H9 (cell line): ENCODE measurements at regions not wholly inside any gene's neighbourhood (a gene's known extent, or its start where the extent isn't known, plus 50 kb on each side); places are given as distances from the start of the nearest gene placed in this dataset.

Experiments used
- DNase-seq: peaks from one replicate; pipeline ENCODE4 v3.0.0-alpha.2; 2017
- H2AFZ ChIP-seq: one replicate; pipeline ENCODE4 v1.6.1; 2013; ENCODE audit warnings: mild to moderate bottlenecking, low read length, control low read depth, moderate library complexity
- H2AK5ac ChIP-seq: 2 replicates; pipeline ENCODE4 v1.6.1; 2013; ENCODE audit warnings: low read length, control low read depth, mixed read lengths; ENCODE audit not compliant: insufficient read length
- H2BK120ac ChIP-seq: one replicate; pipeline ENCODE4 v1.6.1; 2013; ENCODE audit warnings: low read depth, mild to moderate bottlenecking, low read length, control low read depth, inconsistent platforms; ENCODE audit not compliant: poor library complexity, severe bottlenecking
- H2BK12ac ChIP-seq: 2 replicates; pipeline ENCODE4 v1.6.1; 2013; ENCODE audit warnings: low read length, control low read depth, mixed read lengths, low read depth; ENCODE audit not compliant: insufficient read length
- H2BK15ac ChIP-seq: 2 replicates; pipeline ENCODE4 v1.6.1; 2013; ENCODE audit warnings: low read depth, low read length, control low read depth
- H2BK20ac ChIP-seq: one replicate; pipeline ENCODE4 v1.6.1; 2013; ENCODE audit warnings: low read depth, mild to moderate bottlenecking, low read length, control low read depth, inconsistent platforms; ENCODE audit not compliant: poor library complexity, severe bottlenecking
- H2BK5ac ChIP-seq: 2 replicates; pipeline ENCODE4 v1.6.1; 2013; ENCODE audit warnings: low read length, control low read depth, mixed read lengths; ENCODE audit not compliant: insufficient read length
- H3K14ac ChIP-seq: 2 replicates; pipeline ENCODE4 v1.6.1; 2013; ENCODE audit warnings: low read length, control low read depth; ENCODE audit not compliant: insufficient read depth
- H3K18ac ChIP-seq: 2 replicates; pipeline ENCODE4 v1.6.1; 2013; ENCODE audit warnings: low read depth, mild to moderate bottlenecking, mixed read lengths, low read length, control low read depth; ENCODE audit not compliant: insufficient read length
- H3K23ac ChIP-seq: 2 replicates; pipeline ENCODE4 v1.6.1; 2013; ENCODE audit warnings: low read length, control low read depth, mixed read lengths, low read depth; ENCODE audit not compliant: insufficient read length
- H3K23me2 ChIP-seq: 2 replicates; pipeline ENCODE4 v1.6.1; 2013; ENCODE audit warnings: low read depth, mild to moderate bottlenecking, mixed read lengths, low read length, control low read depth; ENCODE audit not compliant: insufficient read length, poor library complexity, severe bottlenecking
- H3K27ac ChIP-seq: 2 replicates; pipeline ENCODE4 v1.5.1; 2013; ENCODE audit warnings: low read length, control low read depth, mixed read lengths, low read depth; ENCODE audit not compliant: insufficient read length
- H3K27me3 ChIP-seq: 2 replicates; pipeline ENCODE4 v1.6.1; 2013; ENCODE audit warnings: low read length, control low read depth, inconsistent platforms; ENCODE audit not compliant: insufficient read depth
- H3K4ac ChIP-seq: 2 replicates; pipeline ENCODE4 v1.6.1; 2013; ENCODE audit warnings: low read depth, mild to moderate bottlenecking, control low read depth, inconsistent platforms, low read length, moderate library complexity
- H3K4me1 ChIP-seq: 2 replicates; pipeline ENCODE4 v1.6.1; 2013; ENCODE audit warnings: low read length, control low read depth, inconsistent platforms; ENCODE audit not compliant: insufficient read depth
- H3K4me2 ChIP-seq: 2 replicates; pipeline ENCODE4 v1.6.1; 2013; ENCODE audit warnings: low read length, control low read depth, mixed read lengths; ENCODE audit not compliant: insufficient read length, insufficient read depth
- H3K56ac ChIP-seq: 2 replicates; pipeline ENCODE4 v1.6.1; 2013; ENCODE audit warnings: low read depth, mild to moderate bottlenecking, mixed read lengths, low read length, control low read depth; ENCODE audit not compliant: insufficient read length
- H3K79me1 ChIP-seq: 2 replicates; pipeline ENCODE4 v1.6.1; 2013; ENCODE audit warnings: low read depth, mild to moderate bottlenecking, moderate library complexity, low read length, control low read depth, inconsistent platforms; ENCODE audit not compliant: insufficient read depth, poor library complexity, severe bottlenecking
- H3K79me2 ChIP-seq: 2 replicates; pipeline ENCODE4 v1.6.1; 2013; ENCODE audit warnings: low read length, control low read depth, inconsistent platforms; ENCODE audit not compliant: insufficient read depth
- H3K9ac ChIP-seq: 2 replicates; pipeline ENCODE4 v1.6.1; 2013; ENCODE audit warnings: low read length, control low read depth, mixed read lengths; ENCODE audit not compliant: insufficient read length; ENCODE audit errors: extremely low read depth
- H3K9me3 ChIP-seq: one replicate; pipeline ENCODE4 v1.6.1; 2013; ENCODE audit warnings: low read depth, low read length, inconsistent platforms; ENCODE audit not compliant: control insufficient read depth
- H3T11ph ChIP-seq: one replicate; pipeline ENCODE4 v1.6.1; 2013; ENCODE audit warnings: mild to moderate bottlenecking, low read length, control low read depth, inconsistent platforms
- H4K20me1 ChIP-seq: one replicate; pipeline ENCODE4 v1.6.1; 2013; ENCODE audit not compliant: control insufficient read depth, insufficient read length, insufficient read depth
- H4K5ac ChIP-seq: 2 replicates; pipeline ENCODE4 v1.6.1; 2013; ENCODE audit warnings: low read depth, mild to moderate bottlenecking, mixed read lengths, low read length, control low read depth; ENCODE audit not compliant: insufficient read length
- H4K8ac ChIP-seq: replicated peaks from 2 replicates; pipeline ENCODE4 v1.6.1; 2013; ENCODE audit warnings: low read length, control low read depth, mixed read lengths, low read depth; ENCODE audit not compliant: insufficient read length
- H4K91ac ChIP-seq: 2 replicates; pipeline ENCODE4 v1.6.1; 2013; ENCODE audit warnings: low read depth, mild to moderate bottlenecking, moderate library complexity, mixed read lengths, low read length, control low read depth; ENCODE audit not compliant: insufficient read length
- H3K27ac Mint-ChIP-seq, 3 experiments: 2 replicates in 2 of 3; 3 replicates in 1 of 3; pipeline ENCODE4 v1.8.0; 2020 to 2021; ENCODE audit warnings: mixed read lengths in 3 of 3, mild to moderate bottlenecking in 1 of 3, moderate library complexity in 1 of 3
- H3K27me3 Mint-ChIP-seq: 2 replicates; pipeline ENCODE4 v1.8.0; 2021; ENCODE audit warnings: low read depth, mild to moderate bottlenecking, moderate library complexity, mixed read lengths
- H3K36me3 Mint-ChIP-seq, 3 experiments: 2 replicates in 2 of 3; 3 replicates in 1 of 3; pipeline ENCODE4 v1.8.0; 2020 to 2021; ENCODE audit warnings: low read depth in 3 of 3, mixed read lengths in 3 of 3; ENCODE audit not compliant: insufficient read depth in 1 of 3
- H3K4me1 Mint-ChIP-seq, 2 experiments: 2 replicates each; pipeline ENCODE4 v1.8.0; 2020; ENCODE audit warnings: mixed read lengths in 2 of 2
- H3K4me3 Mint-ChIP-seq, 2 experiments: 2 replicates in 1 of 2; 3 replicates in 1 of 2; pipeline ENCODE4 v1.8.0; 2020 to 2021; ENCODE audit warnings: mild to moderate bottlenecking in 2 of 2, mixed read lengths in 2 of 2, moderate library complexity in 1 of 2
- H3K9me3 Mint-ChIP-seq, 2 experiments: 2 replicates in 1 of 2; 3 replicates in 1 of 2; pipeline ENCODE4 v1.8.0; 2020; ENCODE audit warnings: mild to moderate bottlenecking in 2 of 2, mixed read lengths in 2 of 2, moderate library complexity in 1 of 2
- WGBS: extraction: QIAGEN DNeasy Blood & Tissue Kit; methylation state at CpG from one replicate; pipeline ENCODE4 v1.1.7; 2013; ENCODE audit warnings: missing lambda C conversion rate, low lambda C conversion rate, mixed read lengths; ENCODE audit not compliant: insufficient read length; ENCODE audit errors: extremely low coverage; 5-methylcytosine and 5-hydroxymethylcytosine counted together
- TF ChIP-seq, protein P1 (sequence below): fragments of 200-600 bp; sonication (generic); conservative IDR thresholded peaks from 3 replicates; pipeline ENCODE4 v1.8.0; 2021; ENCODE audit warnings: antibody characterized with exemption, mild to moderate bottlenecking

DNA sequence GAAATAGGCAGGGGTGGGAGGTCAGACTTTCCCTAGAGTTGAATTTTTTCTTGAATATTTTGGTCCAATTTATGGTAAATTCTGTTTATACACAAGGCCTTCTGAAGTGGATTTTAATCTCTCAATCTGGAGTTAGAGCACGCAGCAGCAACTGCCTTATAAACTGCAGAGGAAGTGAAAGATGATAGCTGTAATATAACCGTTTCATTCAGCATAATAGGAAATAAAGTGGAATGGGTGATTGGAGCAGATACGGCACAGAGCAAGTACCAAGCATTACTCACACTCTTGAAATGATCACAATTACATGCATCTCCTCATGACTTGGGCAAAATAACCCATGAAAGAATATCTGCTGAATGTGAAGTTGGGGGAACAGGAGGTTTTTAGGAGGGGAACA is 106.8 kb downstream of the ARRDC4 start:
- Histone ChIP-seq H4K91ac (no peak overlapping the region), H3K27me3 (no peaks in the 10 kb centered on the region), H3K23ac (no peak overlapping the region), H3K4ac (no peak overlapping the region), H3K4me1 (no peaks in the 10 kb centered on the region), H3K56ac (no peak overlapping the region), H3K18ac (no peak overlapping the region), H4K5ac (no peak overlapping the region), H3K79me1 (no peaks in the 10 kb centered on the region), H3K79me2 (no peaks in the 10 kb centered on the region), H3T11ph (no peak overlapping the region), H3K4me2 (no peak overlapping the region), H3K23me2 (no peaks in the 10 kb centered on the region), H2AFZ (no peak overlapping the region), H2BK120ac (no peak overlapping the region), H3K9me3 (no peaks in the 10 kb centered on the region), H2BK20ac (no peak overlapping the region), H2BK12ac (no peak overlapping the region), H2AK5ac (no peak overlapping the region), H3K14ac (no peak overlapping the region), H4K8ac (no peak overlapping the region), H3K27ac (no peak overlapping the region), H2BK15ac (no peak overlapping the region), H2BK5ac (no peak overlapping the region), H4K20me1 (no peaks in the 10 kb centered on the region), H3K9ac (no peak overlapping the region)
- Mint-ChIP-seq H3K27me3 (no peaks in the 10 kb centered on the region; the same call in 1 of the 2 replicates), H3K36me3 (peaks cover 0 to 6% (median 4%) of the 10 kb centered on the region in 3 experiments; a peak in 2 of 7 replicates), H3K4me3 (no peak overlapping the region), H3K9me3 (peaks cover 4 to 8% of the 10 kb centered on the region in 2 experiments; a peak in 4 of 5 replicates), H3K4me1 (peaks cover 0 to 11% of the 10 kb centered on the region in 2 experiments; a peak in 2 of 4 replicates), H3K27ac (no peak overlapping the region)
- WGBS = no CpG with 5 or more reads among the region's 3 CpGs
- TF ChIP-seq, protein P1, sequence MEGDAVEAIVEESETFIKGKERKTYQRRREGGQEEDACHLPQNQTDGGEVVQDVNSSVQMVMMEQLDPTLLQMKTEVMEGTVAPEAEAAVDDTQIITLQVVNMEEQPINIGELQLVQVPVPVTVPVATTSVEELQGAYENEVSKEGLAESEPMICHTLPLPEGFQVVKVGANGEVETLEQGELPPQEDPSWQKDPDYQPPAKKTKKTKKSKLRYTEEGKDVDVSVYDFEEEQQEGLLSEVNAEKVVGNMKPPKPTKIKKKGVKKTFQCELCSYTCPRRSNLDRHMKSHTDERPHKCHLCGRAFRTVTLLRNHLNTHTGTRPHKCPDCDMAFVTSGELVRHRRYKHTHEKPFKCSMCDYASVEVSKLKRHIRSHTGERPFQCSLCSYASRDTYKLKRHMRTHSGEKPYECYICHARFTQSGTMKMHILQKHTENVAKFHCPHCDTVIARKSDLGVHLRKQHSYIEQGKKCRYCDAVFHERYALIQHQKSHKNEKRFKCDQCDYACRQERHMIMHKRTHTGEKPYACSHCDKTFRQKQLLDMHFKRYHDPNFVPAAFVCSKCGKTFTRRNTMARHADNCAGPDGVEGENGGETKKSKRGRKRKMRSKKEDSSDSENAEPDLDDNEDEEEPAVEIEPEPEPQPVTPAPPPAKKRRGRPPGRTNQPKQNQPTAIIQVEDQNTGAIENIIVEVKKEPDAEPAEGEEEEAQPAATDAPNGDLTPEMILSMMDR = no peak
- DNase-seq = no peak
